DOHH2 (cell line): ENCODE measurements at regions not wholly inside any gene's neighbourhood (a gene's known extent, or its start where the extent isn't known, plus 50 kb on each side); places are given as distances from the start of the nearest gene placed in this dataset.

Experiments
- H3F3A ChIP-seq: fragments of 200-600 bp; sonication (generic), shearing (Covaris generic); 2 replicates; pipeline ENCODE4 v1.6.0; 2016; ENCODE audit warnings: antibody characterized with exemption, mild to moderate bottlenecking; ENCODE audit not compliant: control insufficient read depth, insufficient read depth
- H3K27ac ChIP-seq: fragments of 200-600 bp; sonication (generic); 2 replicates; pipeline ENCODE4 v1.5.1; 2014; ENCODE audit warnings: low read depth, mild to moderate bottlenecking, low read length, moderate library complexity
- H3K27me3 ChIP-seq: fragments of 200-600 bp; sonication (generic); 2 replicates; pipeline ENCODE4 v1.6.1; 2014; ENCODE audit warnings: mild to moderate bottlenecking, low read length, mixed read lengths; ENCODE audit not compliant: control insufficient read depth
- H3K36me3 ChIP-seq: fragments of 200-600 bp; sonication (generic); 2 replicates; pipeline ENCODE4 v1.6.1; 2014; ENCODE audit warnings: mild to moderate bottlenecking, low read length, moderate library complexity, mixed read lengths; ENCODE audit not compliant: control insufficient read depth
- H3K4me1 ChIP-seq: fragments of 200-600 bp; sonication (generic); 2 replicates; pipeline ENCODE4 v1.6.1; 2014; ENCODE audit warnings: mild to moderate bottlenecking, low read length, mixed read lengths; ENCODE audit not compliant: control insufficient read depth
- H3K4me2 ChIP-seq: fragments of 200-600 bp; sonication (generic); 2 replicates; pipeline ENCODE4 v1.6.0; 2014; ENCODE audit warnings: mild to moderate bottlenecking, low read length, moderate library complexity
- H3K4me3 ChIP-seq: fragments of 200-600 bp; sonication (generic); 2 replicates; pipeline ENCODE4 v1.5.1; 2014; ENCODE audit warnings: mild to moderate bottlenecking, low read length, mixed read lengths
- H3K79me2 ChIP-seq: fragments of 200-600 bp; sonication (generic); 2 replicates; pipeline ENCODE4 v1.6.1; 2014; ENCODE audit warnings: mild to moderate bottlenecking, low read length, mixed read lengths; ENCODE audit not compliant: control insufficient read depth
- H3K9me2 ChIP-seq: fragments of 200-600 bp; sonication (generic); replicated peaks from 2 replicates; pipeline ENCODE4 v1.6.1; 2014; ENCODE audit warnings: mild to moderate bottlenecking, low read length, mixed read lengths; ENCODE audit not compliant: control insufficient read depth
- H3K9me3 ChIP-seq: fragments of 200-600 bp; sonication (generic); 2 replicates; pipeline ENCODE4 v1.6.1; 2014; ENCODE audit warnings: antibody characterized with exemption, low read length, mixed read lengths; ENCODE audit not compliant: control insufficient read depth, insufficient read depth
- H4K20me1 ChIP-seq: fragments of 200-600 bp; sonication (generic); 2 replicates; pipeline ENCODE4 v1.6.0; 2014; ENCODE audit warnings: low read depth, mild to moderate bottlenecking, antibody characterized with exemption, low read length, moderate library complexity; ENCODE audit not compliant: control insufficient read depth, insufficient read depth
- CTCF ChIP-seq: fragments of 200-600 bp; sonication (generic); IDR thresholded peaks from one replicate; pipeline ENCODE4 v1.5.1; 2014; ENCODE audit warnings: antibody characterized with exemption, mild to moderate bottlenecking, low read depth, low read length; ENCODE audit not compliant: poor library complexity, severe bottlenecking
- EZH2phosphoT487 ChIP-seq: fragments of 200-600 bp; sonication (generic); IDR thresholded peaks from 2 replicates; pipeline ENCODE4 v1.6.1; 2017; ENCODE audit warnings: borderline replicate concordance, mild to moderate bottlenecking, antibody characterized with exemption, low read length, moderate library complexity, mixed read lengths

- no peaks in the 10 kb centered on the region for H3K4me1 ChIP-seq
- H3K27ac ChIP-seq: no peak overlapping the region
- H3K27me3 ChIP-seq: no peaks in the 10 kb centered on the region
- H3K9me3 ChIP-seq: no peaks in the 10 kb centered on the region
- no peaks in the 10 kb centered on the region for H3K36me3 ChIP-seq
- H3K79me2 ChIP-seq: no peaks in the 10 kb centered on the region
- H3K4me2 ChIP-seq: no peak overlapping the region
- H4K20me1 ChIP-seq: no peaks in the 10 kb centered on the region
- no peak overlapping the region for H3K4me3 ChIP-seq
- no peaks in the 10 kb centered on the region for H3K9me2 ChIP-seq
- TF ChIP-seq EZH2phosphoT487 (no peak), CTCF (no peak)
- H3F3A ChIP-seq: no peaks in the 10 kb centered on the region
These were observed 587.4 kb downstream of the LMO7 start for GRCh38 chr13:76223565-76223964.

- Histone ChIP-seq H4K20me1 (no peaks in the 10 kb centered on the region), H3K79me2 (no peaks in the 10 kb centered on the region), H3K9me3 (no peaks in the 10 kb centered on the region), H3K27me3 (no peaks in the 10 kb centered on the region), H3K9me2 (no peaks in the 10 kb centered on the region), H3F3A (no peaks in the 10 kb centered on the region), H3K4me2 (no peak overlapping the region), H3K4me1 (no peaks in the 10 kb centered on the region), H3K4me3 (no peak overlapping the region), H3K36me3 (no peaks in the 10 kb centered on the region), H3K27ac (no peak overlapping the region)
- TF ChIP-seq CTCF: no peak
- TF ChIP-seq EZH2phosphoT487: no peak
These were observed 586.4 kb downstream of the LMO7 start for GRCh38 chr13:76222511-76222910.

- peaks cover 10% of the 10 kb centered on the region for H3K4me1 ChIP-seq
- TF ChIP-seq CTCF (no peak), EZH2phosphoT487 (no peak)
- no peak overlapping the region for H3K4me3 ChIP-seq
- no peaks in the 10 kb centered on the region for H3K27me3 ChIP-seq
- no peaks in the 10 kb centered on the region for H3K36me3 ChIP-seq
- no peaks in the 10 kb centered on the region for H3K9me2 ChIP-seq
- H3K27ac ChIP-seq: no peak overlapping the region
- no peaks in the 10 kb centered on the region for H3K79me2 ChIP-seq
- no peak overlapping the region for H3K4me2 ChIP-seq
- H3K9me3 ChIP-seq: no peaks in the 10 kb centered on the region
- H4K20me1 ChIP-seq: no peaks in the 10 kb centered on the region
- no peaks in the 10 kb centered on the region for H3F3A ChIP-seq
These were observed 580.6 kb downstream of the LMO7 start for GRCh38 chr13:76216729-76217128.

- H3K36me3 ChIP-seq: no peaks in the 10 kb centered on the region
- H3K4me2 ChIP-seq: no peak overlapping the region
These were observed 577.9 kb downstream of the LMO7 start for GRCh38 chr13:76214001-76214400.

More at GRCh38 chr13:76214001-76214400, 577.9 kb downstream of the LMO7 start:
- Histone ChIP-seq H3K79me2 (no peaks in the 10 kb centered on the region), H3K27me3 (no peaks in the 10 kb centered on the region), H3K27ac (no peak overlapping the region), H4K20me1 (no peaks in the 10 kb centered on the region), H3K9me3 (no peaks in the 10 kb centered on the region), H3K4me3 (no peak overlapping the region), H3K4me1 (peaks cover 10% of the 10 kb centered on the region), H3F3A (no peaks in the 10 kb centered on the region), H3K9me2 (no peaks in the 10 kb centered on the region)
- TF ChIP-seq CTCF (no peak), EZH2phosphoT487 (no peak)
